Osteoblast (primary cell): ENCODE measurements at regions not wholly inside any gene's neighbourhood (a gene's known extent, or its start where the extent isn't known, plus 50 kb on each side); places are given as distances from the start of the nearest gene placed in this dataset.

Experiments used
- DNase-seq: peaks from one replicate; pipeline ENCODE4 v3.0.0; 2011; ENCODE audit warnings: low spot score, mixed read lengths; ENCODE audit not compliant: insufficient read length; ENCODE audit errors: missing footprints
- H2AFZ ChIP-seq: 2 replicates; pipeline ENCODE4 v1.6.0; 2011; ENCODE audit warnings: mild to moderate bottlenecking, low read length
- H3K27ac ChIP-seq: 2 replicates; pipeline ENCODE4 v1.5.1; 2011; ENCODE audit warnings: mild to moderate bottlenecking, low read depth, low read length, moderate library complexity
- H3K27me3 ChIP-seq: 2 replicates; pipeline ENCODE4 v1.6.0; 2012; ENCODE audit warnings: mild to moderate bottlenecking, control low read depth, inconsistent platforms, low read length, moderate library complexity; ENCODE audit not compliant: insufficient read depth
- H3K36me3 ChIP-seq: 2 replicates; pipeline ENCODE4 v1.5.1; 2011; ENCODE audit warnings: mild to moderate bottlenecking, low read length, control low read depth, moderate library complexity; ENCODE audit not compliant: insufficient read depth
- H3K4me1 ChIP-seq: 2 replicates; pipeline ENCODE4 v1.5.1; 2011; ENCODE audit warnings: mild to moderate bottlenecking, low read length, control low read depth, moderate library complexity; ENCODE audit not compliant: insufficient read depth
- H3K4me2 ChIP-seq: 2 replicates; pipeline ENCODE4 v1.6.0; 2011; ENCODE audit warnings: mild to moderate bottlenecking, low read length; ENCODE audit not compliant: insufficient read depth
- H3K4me3 ChIP-seq: fragments of 200-600 bp; sonication (generic); 3 replicates; pipeline ENCODE4 v1.5.1; 2012; ENCODE audit warnings: mild to moderate bottlenecking, low read length, inconsistent platforms; ENCODE audit not compliant: insufficient read depth
- H3K79me2 ChIP-seq: 2 replicates; pipeline ENCODE4 v1.6.0; 2012; ENCODE audit warnings: mild to moderate bottlenecking, low read length, control low read depth, inconsistent platforms; ENCODE audit not compliant: insufficient read depth
- H3K9me3 ChIP-seq: 2 replicates; pipeline ENCODE4 v1.5.1; 2011; ENCODE audit warnings: low read depth, low read length, control low read depth
- H4K20me1 ChIP-seq: 2 replicates; pipeline ENCODE4 v1.6.0; 2012; ENCODE audit warnings: mild to moderate bottlenecking, low read length, control low read depth; ENCODE audit not compliant: insufficient read depth
- CTCF ChIP-seq: IDR thresholded peaks from 2 replicates; pipeline ENCODE4 v1.5.1; 2011; ENCODE audit warnings: mild to moderate bottlenecking, low read depth, low read length, moderate library complexity; ENCODE audit errors: extremely low read depth

- DNase-seq, result no peak
- Histone ChIP-seq H3K27me3 (no peaks in the 10 kb centered on the region), H3K4me1 (no peaks in the 10 kb centered on the region), H3K4me3 (no peak overlapping the region), H3K4me2 (no peak overlapping the region), H4K20me1 (no peaks in the 10 kb centered on the region), H3K79me2 (no peaks in the 10 kb centered on the region), H3K27ac (no peak overlapping the region), H3K9me3 (no peaks in the 10 kb centered on the region), H2AFZ (no peak overlapping the region), H3K36me3 (no peaks in the 10 kb centered on the region)
- TF ChIP-seq CTCF, result no peak
These were observed 321.3 kb downstream of the PHF14 start for GRCh38 chr7:11294965-11295364.

- H3K27ac ChIP-seq, result no peak overlapping the region
- DNase-seq, result no peak
- no peaks in the 10 kb centered on the region for H4K20me1 ChIP-seq
- H3K27me3 ChIP-seq, result no peaks in the 10 kb centered on the region
- no peaks in the 10 kb centered on the region for H3K9me3 ChIP-seq
- H3K4me3 ChIP-seq, result no peak overlapping the region
- H3K79me2 ChIP-seq, result no peaks in the 10 kb centered on the region
- H3K36me3 ChIP-seq, result no peaks in the 10 kb centered on the region
- H3K4me2 ChIP-seq, result no peak overlapping the region
- H3K4me1 ChIP-seq, result no peaks in the 10 kb centered on the region
- no peak overlapping the region for H2AFZ ChIP-seq
- no peak for TF ChIP-seq CTCF
These were observed 323.5 kb downstream of the PHF14 start for GRCh38 chr7:11297126-11297625.

GRCh38 chr7:11297764-11298163 is 324.1 kb downstream of the PHF14 start:
- TF ChIP-seq CTCF, result no peak
- no peak for DNase-seq
- no peaks in the 10 kb centered on the region for H3K36me3 ChIP-seq

DNA sequence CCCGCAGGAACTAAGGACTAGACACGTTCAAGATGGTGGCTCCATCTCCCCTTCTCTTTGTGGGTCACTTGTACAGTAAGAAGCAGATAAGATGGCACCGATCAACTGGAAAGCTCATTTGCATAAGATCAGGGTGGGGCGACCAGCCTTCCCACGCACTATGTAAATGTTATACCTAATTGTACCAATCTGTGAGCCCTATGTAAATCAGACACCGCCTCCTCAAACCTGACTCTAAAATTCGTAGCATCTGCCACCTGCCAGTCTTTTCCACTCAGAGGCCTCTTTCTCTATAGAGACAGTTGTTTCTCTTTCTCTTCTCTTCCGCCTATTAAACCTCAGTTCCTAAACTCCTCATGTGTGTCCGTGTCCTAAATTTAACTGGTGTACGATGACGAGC is 324.5 kb downstream of the PHF14 start:
- no peak overlapping the region for H2AFZ ChIP-seq
- no peak for TF ChIP-seq CTCF
- no peaks in the 10 kb centered on the region for H3K79me2 ChIP-seq
- no peak for DNase-seq
- H3K4me2 ChIP-seq, result no peak overlapping the region
- no peak overlapping the region for H3K4me3 ChIP-seq
- H3K36me3 ChIP-seq, result no peaks in the 10 kb centered on the region
- no peak overlapping the region for H3K27ac ChIP-seq
- H3K27me3 ChIP-seq, result no peaks in the 10 kb centered on the region
- no peaks in the 10 kb centered on the region for H3K9me3 ChIP-seq
- H3K4me1 ChIP-seq, result no peaks in the 10 kb centered on the region
- H4K20me1 ChIP-seq, result no peaks in the 10 kb centered on the region

More at GRCh38 chr7:11297764-11298163, 324.1 kb downstream of the PHF14 start:
- H3K4me1 ChIP-seq, result no peaks in the 10 kb centered on the region
- no peak overlapping the region for H2AFZ ChIP-seq
- H3K9me3 ChIP-seq, result no peaks in the 10 kb centered on the region
- no peak overlapping the region for H3K27ac ChIP-seq
- H3K79me2 ChIP-seq, result no peaks in the 10 kb centered on the region
- no peaks in the 10 kb centered on the region for H4K20me1 ChIP-seq
- H3K4me2 ChIP-seq, result no peak overlapping the region
- H3K27me3 ChIP-seq, result no peaks in the 10 kb centered on the region
- no peak overlapping the region for H3K4me3 ChIP-seq
